Adrenal gland (tissue), 9 donors: ENCODE measurements at regions not wholly inside any gene's neighbourhood (a gene's known extent, or its start where the extent isn't known, plus 50 kb on each side); places are given as distances from the start of the nearest gene placed in this dataset.

Source experiments
- DNase-seq, 7 donors: peaks; one replicate each; pipeline ENCODE4 v3.0.0-alpha.2; 2019 to 2020
- H3K27ac ChIP-seq, 5 donors: fragments of 200-600 bp; sonication (generic) in 4 of 5; 1 replicate in 3 of 5; 2 replicates in 2 of 5; pipeline versions ENCODE4 v1.5.1 to v1.8.0; 2016 to 2020; ENCODE audit warnings: mild to moderate bottlenecking in 1 of 5
- H3K27me3 ChIP-seq: fragments of 200-600 bp; 2 replicates; pipeline ENCODE4 v1.8.0; 2021
- H3K36me3 ChIP-seq, 2 donors: fragments of 200-600 bp; replicated peaks in 1 of 2; 1 replicate in 1 of 2; 2 replicates in 1 of 2; pipeline versions ENCODE4 v1.5.1 to v1.8.0; 2018 to 2022
- H3K4me1 ChIP-seq, 2 donors: fragments of 200-600 bp; replicated peaks in 1 of 2; 1 replicate in 1 of 2; 2 replicates in 1 of 2; pipeline versions ENCODE4 v1.5.1 to v1.8.0; 2018 to 2021
- H3K4me3 ChIP-seq, 4 donors: fragments of 200-600 bp; sonication (generic) in 3 of 4; one replicate each; pipeline ENCODE4 v1.5.1; 2016 to 2018
- H3K9me3 ChIP-seq, 3 donors: fragments of 200-600 bp; sonication (generic) in 1 of 3; replicated peaks in 1 of 3; 1 replicate in 2 of 3; 2 replicates in 1 of 3; pipeline versions ENCODE4 v1.5.1 to v1.8.0; 2016 to 2021
- CTCF ChIP-seq, 6 experiments: fragments of 450-650 bp in 4 of 6; fragments of 200-600 bp in 2 of 6; sonication (generic) in 1 of 6; IDR thresholded peaks; 1 replicate in 5 of 6; 2 replicates in 1 of 6; pipeline versions ENCODE4 v1.5.1 to v1.8.0; 2016 to 2021; ENCODE audit warnings: antibody characterized with exemption in 6 of 6, mild to moderate bottlenecking in 2 of 6, moderate library complexity in 1 of 6
- POLR2A ChIP-seq, 2 donors: fragments of 450-650 bp; IDR thresholded peaks; one replicate each; pipeline ENCODE4 v1.6.1; 2017; ENCODE audit warnings: antibody characterized with exemption in 2 of 2, mild to moderate bottlenecking in 2 of 2, moderate library complexity in 1 of 2
- WGBS, 4 donors: extraction: QIAGEN DNeasy Blood & Tissue Kit in 2 of 4; methylation state at CpG; one replicate each; pipeline versions ENCODE4 v1.1.5 to v1.1.7; 2013 to 2017; 5-methylcytosine and 5-hydroxymethylcytosine counted together
- intact Hi-C, 2 donors: fragments of 100-400 bp; cut with DNase I; formaldehyde crosslinking; loops; one replicate each; pipeline versions ENCODE4 v1.14.1 to v1.15.0; 2022 to 2023
- donor health status: healthy with polysubstance abuse.
- donor health status: Bipolar disorder and iron deficiency.
- donor health status: DM: yes; HTN: yes; CAD: no.
- donor health status: DM: no; HTN: no; CAD: no.
- donor health status: DM: no; HTN: no; CAD: no.

DNA sequence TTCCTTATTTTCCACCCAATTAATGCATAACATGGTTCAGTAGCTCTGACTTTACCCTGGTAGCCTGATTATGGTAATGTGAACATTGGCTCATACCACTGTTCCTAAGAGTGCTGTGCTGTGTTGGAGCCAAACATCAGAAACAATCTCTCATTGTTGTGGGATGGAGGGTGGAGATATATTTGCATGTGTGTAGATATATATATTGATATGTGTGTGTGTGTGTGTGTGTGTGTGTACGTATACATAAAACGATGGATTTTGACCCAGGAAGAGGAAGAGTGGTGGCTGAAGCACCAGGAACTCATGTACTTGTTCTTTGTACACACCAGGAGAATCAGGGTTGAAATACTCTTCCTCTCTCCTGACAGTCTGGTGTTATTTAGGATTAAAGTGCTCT, 247.7 kb downstream of the IL15 start:
- H3K27me3 ChIP-seq = no peaks in the 10 kb centered on the region
- intact Hi-C loops = no loop called here
- H3K4me1 ChIP-seq = no peaks in the 10 kb centered on the region
- no peak overlapping the region for H3K4me3 ChIP-seq
- H3K9me3 ChIP-seq = no peaks in the 10 kb centered on the region
- H3K36me3 ChIP-seq = no peaks in the 10 kb centered on the region
- 78 to 86% (median 85%) methylated on average over 2 of the region's 2 CpGs for WGBS, 4 donors
- no peak for DNase-seq
- H3K27ac ChIP-seq = no peak overlapping the region
- no peak for TF ChIP-seq POLR2A (IDR thresholded peaks at IDR 0.05)
- no peak for TF ChIP-seq CTCF (IDR thresholded peaks at IDR 0.05)

DNA sequence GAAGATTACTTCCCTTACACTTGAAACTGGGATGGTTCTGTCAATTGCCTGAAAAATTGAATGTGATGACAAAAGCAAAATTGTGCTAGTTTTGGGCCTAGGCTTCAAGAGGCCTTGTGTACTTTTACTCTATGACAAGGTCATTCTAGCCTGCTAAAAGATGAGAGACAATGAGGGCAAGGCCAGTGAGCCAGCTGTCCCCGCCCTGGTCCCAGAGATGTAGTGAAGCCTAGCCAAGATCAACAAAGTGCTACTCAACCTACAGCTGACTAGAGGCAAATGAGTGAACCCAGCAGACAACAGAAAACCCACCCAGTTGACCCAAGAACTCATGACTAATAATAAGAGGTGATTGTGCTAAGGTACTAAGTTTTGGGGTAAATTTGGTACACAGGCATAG, 248.7 kb downstream of the IL15 start:
- Histone ChIP-seq H3K36me3 (no peaks in the 10 kb centered on the region), H3K27ac (no peak overlapping the region), H3K9me3 (no peaks in the 10 kb centered on the region), H3K4me3 (no peak overlapping the region), H3K4me1 (no peaks in the 10 kb centered on the region), H3K27me3 (no peaks in the 10 kb centered on the region)
- TF ChIP-seq POLR2A (IDR thresholded peaks at IDR 0.05) (no peak), CTCF (IDR thresholded peaks at IDR 0.05) (no peak)
- WGBS, 4 donors = 67 to 84% (median 80%) methylated on average over 1 of the region's 1 CpG
- DNase-seq = no peak
- intact Hi-C loops = no loop called here

DNA sequence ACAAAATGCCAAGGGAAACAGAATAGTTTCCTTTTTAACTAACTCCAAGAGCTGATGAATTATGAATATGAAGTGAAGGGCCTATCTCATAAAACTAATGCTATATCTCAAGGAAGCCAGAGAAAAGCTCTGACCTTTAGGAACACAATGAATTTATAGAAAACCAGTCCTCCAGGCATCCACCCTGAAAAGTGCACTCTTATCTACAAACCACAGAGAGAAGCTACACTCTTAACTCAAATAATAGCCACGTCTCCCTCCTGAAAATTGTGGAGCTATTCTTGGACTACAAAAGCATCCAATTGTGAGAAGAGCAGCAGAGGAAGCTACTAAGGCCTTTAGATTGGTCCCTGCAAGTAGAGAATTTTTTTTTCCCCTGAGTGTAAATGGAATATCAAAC, 253.9 kb downstream of the IL15 start:
- 46 to 68% (median 51%) methylated on average over 1 of the region's 1 CpG for WGBS, 4 donors
- H3K36me3 ChIP-seq = no peaks in the 10 kb centered on the region
- intact Hi-C loops = no loop called here
- H3K4me1 ChIP-seq = no peaks in the 10 kb centered on the region
- no peaks in the 10 kb centered on the region for H3K27me3 ChIP-seq
- no peak for TF ChIP-seq POLR2A (IDR thresholded peaks at IDR 0.05)
- no peak for TF ChIP-seq CTCF (IDR thresholded peaks at IDR 0.05)
- H3K27ac ChIP-seq = no peak overlapping the region
- H3K4me3 ChIP-seq = no peak overlapping the region
- DNase-seq = no peak
- H3K9me3 ChIP-seq = no peaks in the 10 kb centered on the region

GRCh38 chr4:141891260-141892120, 255.1 kb downstream of the IL15 start:
- WGBS, 4 donors = 80 to 86% (median 83%) methylated on average over 7 of the region's 7 CpGs
- no peak for DNase-seq

More at GRCh38 chr4:141891260-141892120, 255.1 kb downstream of the IL15 start:
- intact Hi-C loops = no loop called here
- Histone ChIP-seq H3K27ac (no peak overlapping the region), H3K36me3 (no peaks in the 10 kb centered on the region), H3K4me3 (no peak overlapping the region), H3K4me1 (no peaks in the 10 kb centered on the region), H3K9me3 (no peaks in the 10 kb centered on the region), H3K27me3 (no peaks in the 10 kb centered on the region)
- no peak for TF ChIP-seq CTCF (IDR thresholded peaks at IDR 0.05)
- no peak for TF ChIP-seq POLR2A (IDR thresholded peaks at IDR 0.05)
